SJSA1 (cell line): ENCODE measurements at regions not wholly inside any gene's neighbourhood (a gene's known extent, or its start where the extent isn't known, plus 50 kb on each side); places are given as distances from the start of the nearest gene placed in this dataset.
"Not testable (repeated sequence)": the region's sequence is repeated elsewhere in the genome, so short reads cannot be mapped to it uniquely, and the experiment has no call there.

Experiments used
- DNase-seq, 2 experiments: peaks; one replicate each; pipeline ENCODE4 v3.0.0-alpha.2; 2015 to 2020; ENCODE audit warnings: low spot score in 2 of 2, low read depth in 1 of 2
- H3K27ac ChIP-seq: fragments of 250-450 bp; sonication (Bioruptor Pico); 2 replicates; pipeline ENCODE4 v1.5.1; 2020; ENCODE audit warnings: mild to moderate bottlenecking, moderate library complexity
- H3K27me3 ChIP-seq: fragments of 250-450 bp; sonication (Bioruptor Pico); replicated peaks from 2 replicates; pipeline ENCODE4 v1.5.1; 2020; ENCODE audit warnings: mild to moderate bottlenecking, moderate library complexity
- H3K36me3 ChIP-seq: fragments of 250-450 bp; sonication (Bioruptor Pico); 2 replicates; pipeline ENCODE4 v1.5.1; 2020; ENCODE audit warnings: mild to moderate bottlenecking
- H3K4me1 ChIP-seq: fragments of 250-450 bp; sonication (Bioruptor Pico); replicated peaks from 2 replicates; pipeline ENCODE4 v1.6.1; 2021; ENCODE audit warnings: mild to moderate bottlenecking
- H3K4me3 ChIP-seq: fragments of 250-450 bp; sonication (Bioruptor Pico); 2 replicates; pipeline ENCODE4 v1.5.1; 2020; ENCODE audit warnings: mild to moderate bottlenecking
- H3K9me3 ChIP-seq: fragments of 250-450 bp; sonication (Bioruptor Pico); replicated peaks from 2 replicates; pipeline ENCODE4 v1.5.1; 2020; ENCODE audit warnings: mild to moderate bottlenecking

DNA sequence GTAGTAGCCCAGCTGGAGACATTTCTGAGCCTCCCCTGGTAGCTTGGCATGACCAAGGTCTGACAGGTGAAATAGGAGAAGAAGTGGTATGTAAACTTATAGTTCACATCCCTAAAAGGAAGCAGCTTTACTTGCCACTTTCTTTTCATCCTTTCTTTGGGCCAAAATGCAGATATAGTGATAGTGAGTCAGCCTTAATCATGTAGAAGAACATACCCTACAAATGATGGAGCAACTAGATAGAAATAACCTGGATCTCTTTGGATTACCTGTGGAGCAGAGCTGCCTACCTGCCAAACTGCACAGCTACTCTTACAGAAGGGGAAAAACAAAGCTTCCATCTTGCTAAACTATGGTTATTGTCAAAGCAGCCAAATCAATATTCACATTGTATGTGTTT, 106.7 kb upstream of the LCORL start:
- no peaks in the 10 kb centered on the region for H3K36me3 ChIP-seq
- no peaks in the 10 kb centered on the region for H3K4me1 ChIP-seq
- DNase-seq, result no peak
- no peak overlapping the region for H3K4me3 ChIP-seq
- H3K9me3 ChIP-seq, result no peaks in the 10 kb centered on the region
- H3K27me3 ChIP-seq, result no peaks in the 10 kb centered on the region
- no peak overlapping the region for H3K27ac ChIP-seq

DNA sequence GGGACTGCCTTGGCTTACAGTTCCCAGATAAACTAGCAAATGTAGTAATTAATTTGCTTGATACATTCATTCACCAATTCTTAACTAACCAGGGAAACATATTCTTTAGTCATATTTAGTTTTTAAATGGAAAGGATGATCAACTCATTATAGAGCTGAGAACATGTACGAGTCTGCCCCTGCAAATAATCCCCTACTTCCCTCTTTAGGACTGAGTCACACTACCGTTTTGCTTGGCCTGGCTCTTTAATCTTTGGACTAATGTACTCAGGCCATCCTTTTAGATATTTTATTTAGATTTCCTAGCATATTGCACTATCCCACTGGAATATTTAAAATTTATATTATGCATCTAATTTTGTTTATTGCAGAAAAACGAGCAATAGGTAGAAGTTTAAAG, 105.5 kb upstream of the LCORL start:
- Histone ChIP-seq H3K4me1 (no peaks in the 10 kb centered on the region), H3K36me3 (no peaks in the 10 kb centered on the region), H3K9me3 (no peaks in the 10 kb centered on the region), H3K27ac (no peak overlapping the region), H3K27me3 (no peaks in the 10 kb centered on the region), H3K4me3 (no peak overlapping the region)
- no peak for DNase-seq

DNA sequence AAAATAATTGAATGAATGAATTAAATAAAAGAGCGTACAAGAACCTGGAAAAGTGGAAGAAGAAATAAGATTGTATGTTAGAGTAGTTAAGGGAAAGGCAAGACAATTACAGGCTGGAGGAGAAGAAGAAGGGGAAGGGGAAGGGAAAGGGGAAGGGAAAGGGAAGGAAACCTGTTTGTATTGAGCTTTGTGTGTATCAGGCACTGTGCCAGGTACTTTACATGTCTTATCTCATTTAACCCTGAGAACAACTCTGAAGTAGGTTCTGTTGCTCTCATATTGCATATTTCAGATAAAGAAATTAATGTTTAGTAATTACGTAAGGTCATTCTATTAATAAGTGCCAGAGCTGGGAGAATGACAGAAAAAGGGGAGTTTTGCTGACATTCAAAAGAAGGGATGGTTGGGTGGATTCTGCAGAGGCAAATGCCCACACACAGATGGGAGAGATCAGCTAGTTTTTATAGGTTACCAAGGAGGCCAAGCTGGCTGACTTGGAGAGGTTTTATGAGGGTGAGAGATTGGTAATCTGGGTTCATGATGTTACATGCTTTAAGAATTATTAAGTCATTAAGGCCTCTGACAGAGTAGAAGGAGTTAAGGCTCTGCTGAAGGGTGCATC, 92.3 kb upstream of the LCORL start:
- no peaks in the 10 kb centered on the region for H3K9me3 ChIP-seq
- no peak overlapping the region for H3K27ac ChIP-seq
- H3K4me3 ChIP-seq, result no peak overlapping the region
- H3K4me1 ChIP-seq, result no peaks in the 10 kb centered on the region
- DNase-seq, result no peak
- H3K36me3 ChIP-seq, result no peaks in the 10 kb centered on the region
- no peaks in the 10 kb centered on the region for H3K27me3 ChIP-seq

DNA sequence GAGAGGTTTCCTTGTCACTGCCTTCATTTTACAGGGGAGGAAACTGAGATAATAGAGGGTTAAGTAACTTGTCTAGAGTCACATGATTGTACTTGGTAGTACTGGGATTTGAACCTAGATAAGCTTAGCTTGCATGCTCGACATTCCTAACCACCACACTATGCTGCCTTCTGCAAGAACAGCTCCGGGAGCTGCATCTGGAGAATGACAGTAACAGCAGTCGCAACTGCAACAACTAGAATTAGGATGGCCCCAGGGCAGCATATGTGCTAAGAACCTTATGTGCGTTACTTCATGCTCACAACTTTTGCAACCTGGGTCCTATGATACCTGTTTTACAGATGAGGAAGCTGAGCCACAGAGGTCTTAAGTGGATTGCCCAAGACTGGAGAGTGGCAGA, 89.5 kb upstream of the LCORL start:
- Histone ChIP-seq H3K27ac (no peak overlapping the region), H3K4me3 (no peak overlapping the region), H3K36me3 (no peaks in the 10 kb centered on the region), H3K9me3 (no peaks in the 10 kb centered on the region), H3K4me1 (no peaks in the 10 kb centered on the region), H3K27me3 (no peaks in the 10 kb centered on the region)
- DNase-seq, result no peak

DNA sequence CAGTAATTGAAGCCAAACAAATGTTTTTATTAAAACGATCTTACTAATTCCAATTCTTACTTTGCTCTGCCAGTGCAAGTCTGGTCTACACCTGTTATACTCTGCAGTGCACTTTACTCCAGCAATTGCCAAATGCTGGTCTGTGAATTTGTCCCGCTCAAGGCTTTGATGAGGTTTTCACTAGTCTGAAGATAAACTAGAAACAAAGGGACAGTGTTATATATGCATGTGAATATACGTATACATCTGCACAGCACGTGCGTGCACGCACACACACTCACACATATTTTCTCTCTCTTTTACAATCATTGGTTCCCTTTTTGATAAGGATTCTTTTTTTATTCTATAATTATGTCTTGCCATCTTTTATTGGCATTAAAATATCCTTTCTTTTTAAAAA, 88.5 kb upstream of the LCORL start:
- H3K9me3 ChIP-seq, result no peaks in the 10 kb centered on the region
- DNase-seq, result no peak
- H3K27ac ChIP-seq, result no peak overlapping the region
- H3K36me3 ChIP-seq, result no peaks in the 10 kb centered on the region
- no peaks in the 10 kb centered on the region for H3K27me3 ChIP-seq
- H3K4me3 ChIP-seq, result no peak overlapping the region
- H3K4me1 ChIP-seq, result no peaks in the 10 kb centered on the region

DNA sequence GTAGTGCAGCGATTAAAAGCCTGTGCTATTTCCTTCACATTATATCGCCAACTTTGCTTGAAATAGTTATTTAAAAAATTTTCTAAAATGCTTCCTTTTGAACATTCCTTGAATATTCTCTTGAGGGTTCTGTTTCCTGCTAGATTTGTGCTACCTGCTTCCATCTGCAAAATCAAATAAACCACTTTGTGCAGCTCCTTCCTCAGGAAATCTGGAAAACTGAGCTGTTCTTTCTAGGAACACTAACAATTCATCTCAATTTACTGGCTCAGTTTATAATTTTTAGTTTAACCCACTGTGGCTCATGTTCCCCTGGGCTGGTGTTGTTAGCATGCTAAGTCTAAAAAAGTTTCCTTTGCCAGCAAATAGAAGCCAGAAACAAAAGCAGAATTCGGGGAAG, 88.1 kb upstream of the LCORL start:
- Histone ChIP-seq H3K4me3 (no peak overlapping the region), H3K9me3 (no peaks in the 10 kb centered on the region), H3K36me3 (no peaks in the 10 kb centered on the region), H3K27me3 (no peaks in the 10 kb centered on the region), H3K4me1 (no peaks in the 10 kb centered on the region), H3K27ac (no peak overlapping the region)
- DNase-seq, result no peak

DNA sequence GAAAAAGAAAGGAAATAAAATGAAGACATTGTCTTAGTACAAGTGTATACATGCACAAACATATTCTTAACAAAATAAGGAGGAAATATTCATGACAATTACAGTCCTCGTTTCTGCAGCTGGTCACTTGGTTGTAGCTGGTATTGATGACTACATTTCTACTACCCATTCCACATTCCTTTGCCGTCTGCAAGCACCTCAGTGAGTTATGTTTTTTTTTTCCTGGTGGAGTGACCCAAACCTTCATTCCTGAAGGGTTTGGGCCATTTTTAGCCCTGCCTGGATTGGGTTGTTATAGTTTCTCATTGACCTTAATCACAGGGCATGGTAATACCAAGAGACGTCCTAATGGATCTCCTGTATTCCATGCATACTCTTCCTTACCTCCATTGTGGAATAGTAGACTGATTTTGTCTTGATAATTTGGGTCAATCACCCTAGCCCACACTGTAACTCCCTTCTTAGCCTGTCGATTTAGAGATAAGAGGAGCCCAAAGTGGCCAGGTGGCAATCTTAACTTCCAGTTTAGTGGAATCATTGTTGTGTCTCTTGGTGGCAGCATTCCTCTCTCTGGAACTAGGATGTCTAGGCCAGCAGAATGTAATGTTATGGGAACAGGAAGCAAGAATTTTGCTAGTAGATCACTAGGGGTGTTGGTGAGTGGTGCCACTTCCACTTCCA, 86.4 kb upstream of the LCORL start:
- not testable (repeated sequence) for DNase-seq, H3K4me1 ChIP-seq, H3K27me3 ChIP-seq, H3K36me3 ChIP-seq, H3K4me3 ChIP-seq, H3K27ac ChIP-seq, H3K9me3 ChIP-seq

DNA sequence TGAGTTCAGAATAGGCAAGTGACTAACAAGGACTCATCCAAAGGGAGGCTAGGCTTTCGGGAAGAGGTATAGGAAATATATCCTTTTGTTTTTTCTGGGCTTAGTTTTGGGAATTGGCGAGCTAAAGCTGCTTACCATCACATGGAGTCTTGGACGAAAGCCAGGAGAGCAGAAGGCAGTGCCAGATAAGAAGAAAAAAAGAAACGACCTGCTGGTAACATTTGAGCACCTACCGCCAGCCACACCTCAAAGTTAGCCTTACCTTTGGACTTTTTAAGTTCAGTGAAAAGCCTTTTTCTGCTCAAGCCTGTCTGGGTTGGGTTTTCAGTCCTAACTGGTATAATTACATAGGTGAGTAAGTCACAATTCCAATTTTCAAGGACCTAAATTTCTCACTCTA, 85.1 kb upstream of the LCORL start:
- Histone ChIP-seq H3K27me3 (no peaks in the 10 kb centered on the region), H3K9me3 (no peaks in the 10 kb centered on the region), H3K27ac (no peak overlapping the region), H3K4me3 (no peak overlapping the region), H3K36me3 (no peaks in the 10 kb centered on the region), H3K4me1 (no peaks in the 10 kb centered on the region)
- no peak for DNase-seq

DNA sequence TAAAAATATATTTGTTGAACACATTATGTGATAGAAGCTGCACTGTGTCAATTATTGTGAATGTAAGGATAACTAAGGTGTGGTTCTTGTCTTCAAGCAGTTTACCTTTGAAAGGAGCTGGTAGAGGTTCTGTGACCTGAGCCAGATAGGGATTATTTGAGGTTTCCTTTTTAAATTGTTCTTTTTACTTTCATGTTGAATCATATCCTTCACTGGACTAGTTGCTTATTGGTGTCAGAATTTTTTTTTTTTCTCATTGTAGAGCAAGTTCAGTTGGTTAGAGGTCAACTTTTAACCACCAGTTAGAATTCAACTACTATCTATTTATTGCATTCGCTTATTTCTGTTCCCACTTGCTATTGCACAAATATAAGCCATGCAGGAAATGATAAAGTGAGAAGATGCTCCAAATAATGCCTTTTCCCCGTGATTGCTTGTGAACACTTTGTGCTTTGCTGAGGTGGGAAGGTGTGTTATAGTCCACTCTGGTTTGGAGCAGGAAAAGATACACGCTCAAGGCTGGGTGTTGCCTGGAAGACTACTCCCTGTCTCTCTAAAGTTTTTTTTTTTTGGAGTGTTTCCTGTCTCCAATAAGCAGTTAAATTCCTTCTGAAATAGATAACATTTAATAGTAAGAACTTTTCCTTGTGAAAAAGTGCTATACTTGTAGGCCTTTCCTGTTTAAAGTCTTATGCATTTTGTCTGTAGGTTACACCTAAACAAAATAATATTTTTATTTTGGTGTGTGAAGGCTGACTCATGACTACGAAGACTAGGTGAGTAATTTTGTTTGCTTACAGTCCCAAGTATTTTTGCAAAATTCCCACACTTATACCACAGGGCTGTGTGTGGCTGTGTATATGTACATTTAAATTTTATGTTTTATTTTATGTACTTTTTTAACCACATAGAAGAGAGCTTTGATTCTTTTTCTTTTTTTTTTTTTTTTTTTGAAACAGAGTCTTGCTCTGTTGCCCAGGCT, 83.8 kb upstream of the LCORL start:
- no peak overlapping the region for H3K27ac ChIP-seq
- no peak for DNase-seq

DNA sequence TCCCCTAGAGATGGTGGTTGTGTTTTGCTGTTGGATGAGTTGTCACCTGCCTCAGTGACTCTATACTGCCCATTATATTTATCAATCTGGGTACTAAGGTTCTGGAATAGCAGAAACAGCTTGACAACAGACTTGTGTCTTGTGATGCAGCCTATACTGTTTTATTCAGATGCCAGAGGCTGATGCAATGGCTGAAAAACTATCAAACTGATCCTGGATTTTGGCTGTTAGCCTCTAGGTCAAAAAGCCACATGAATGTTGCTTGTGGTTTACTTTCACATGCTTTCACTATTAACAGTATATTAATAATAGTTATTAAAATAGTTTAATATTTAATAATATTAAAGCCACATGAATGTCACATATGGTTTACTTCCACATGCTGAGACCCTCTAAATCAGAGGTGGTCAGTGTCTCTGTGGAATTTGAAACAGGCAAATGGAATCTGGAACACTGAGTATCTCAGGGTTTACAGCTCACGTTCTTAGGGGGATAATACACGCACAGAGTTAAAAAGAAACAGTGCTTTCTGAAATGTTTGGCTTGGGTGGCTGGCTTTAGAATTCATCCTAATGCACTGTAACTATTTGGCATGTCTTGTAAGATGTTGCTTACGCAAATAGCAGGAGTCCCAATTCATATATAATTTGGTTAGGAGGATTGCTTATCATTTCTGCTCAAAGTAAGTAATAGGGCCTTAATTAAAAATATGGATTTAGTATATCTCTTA, 82.5 kb upstream of the LCORL start:
- H3K27ac ChIP-seq, result no peak overlapping the region
- H3K4me1 ChIP-seq, result no peaks in the 10 kb centered on the region
- DNase-seq, result no peak

More for the DNA sequence above, 83.8 kb upstream of the LCORL start:
- Histone ChIP-seq H3K36me3 (no peaks in the 10 kb centered on the region), H3K4me1 (no peaks in the 10 kb centered on the region), H3K27me3 (no peaks in the 10 kb centered on the region), H3K9me3 (no peaks in the 10 kb centered on the region), H3K4me3 (no peak overlapping the region)

DNA sequence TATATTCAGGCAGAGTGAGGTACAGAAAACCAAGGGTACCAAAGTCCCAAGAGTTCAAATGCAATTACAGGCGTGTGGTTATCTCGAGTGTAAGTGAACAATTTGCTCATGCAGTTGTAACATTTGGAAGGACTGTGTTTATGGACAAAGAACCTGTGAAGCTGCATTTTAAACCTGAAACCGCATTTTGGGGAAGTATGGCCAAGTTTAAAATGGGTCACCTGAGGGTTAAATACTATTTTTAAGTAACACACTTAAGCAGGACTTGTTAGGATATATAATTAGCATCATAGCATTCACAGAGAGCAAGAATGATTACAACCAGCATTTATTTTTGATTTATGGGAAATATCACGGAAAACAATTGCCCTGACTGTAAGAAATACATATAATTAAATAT, 79.1 kb upstream of the LCORL start:
- DNase-seq, result no peak
- no peak overlapping the region for H3K27ac ChIP-seq
- H3K36me3 ChIP-seq, result no peaks in the 10 kb centered on the region

More for the DNA sequence above, 82.5 kb upstream of the LCORL start:
- Histone ChIP-seq H3K4me3 (no peak overlapping the region), H3K9me3 (no peaks in the 10 kb centered on the region), H3K27me3 (no peaks in the 10 kb centered on the region), H3K36me3 (no peaks in the 10 kb centered on the region)

DNA sequence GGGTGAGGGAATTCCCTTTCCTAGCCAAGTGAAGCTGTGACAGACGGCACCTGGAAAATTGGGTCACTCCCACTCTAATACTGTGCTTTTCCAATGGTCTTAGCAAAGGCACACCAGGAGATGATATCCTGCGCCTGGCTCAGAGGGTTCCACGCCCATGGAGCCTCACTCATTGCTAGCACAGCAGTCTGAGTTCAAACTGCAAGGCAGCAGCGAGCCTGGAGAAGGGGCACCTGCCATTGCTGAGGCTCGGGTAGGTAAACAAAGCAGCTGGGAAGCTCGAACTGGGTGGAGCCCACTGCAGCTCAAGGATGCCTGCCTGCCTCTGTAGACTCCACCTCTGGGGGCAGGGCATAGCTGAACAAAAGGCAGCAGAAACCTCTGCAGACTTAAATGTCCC, 68.9 kb upstream of the LCORL start:
- not testable (repeated sequence) for H3K4me1 ChIP-seq, H3K4me3 ChIP-seq, H3K27me3 ChIP-seq, H3K27ac ChIP-seq, H3K9me3 ChIP-seq, DNase-seq, H3K36me3 ChIP-seq

More for the DNA sequence above, 79.1 kb upstream of the LCORL start:
- Histone ChIP-seq H3K4me1 (no peaks in the 10 kb centered on the region), H3K27me3 (no peaks in the 10 kb centered on the region), H3K4me3 (no peak overlapping the region), H3K9me3 (no peaks in the 10 kb centered on the region)

DNA sequence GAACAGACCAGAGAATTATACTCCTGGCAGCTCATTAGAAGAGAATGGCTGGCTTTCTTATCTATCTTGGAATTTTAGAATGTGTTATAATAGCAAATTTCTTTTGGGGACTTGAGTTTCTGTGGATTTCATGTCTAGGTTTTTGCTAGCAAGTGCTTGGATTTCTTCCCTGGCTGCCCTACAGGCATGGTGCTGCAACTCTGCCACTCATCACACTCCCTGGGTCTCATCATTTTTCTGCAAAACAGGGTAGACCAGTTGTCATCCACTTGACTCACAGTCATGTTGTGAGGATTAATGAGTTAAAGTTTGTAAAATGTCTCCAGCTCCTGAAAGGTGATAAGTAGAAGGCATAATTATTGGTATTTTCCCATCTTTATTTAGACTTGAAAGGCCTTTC, 60.7 kb upstream of the LCORL start:
- Histone ChIP-seq H3K27me3 (0 out of 2 replicates have a peak, but pooled peaks cover 4% of the 10 kb centered on the region), H3K27ac (no peak overlapping the region), H3K4me1 (no peaks in the 10 kb centered on the region), H3K36me3 (no peaks in the 10 kb centered on the region), H3K9me3 (peaks cover 2% of the 10 kb centered on the region; the same call in 1 of the 2 replicates), H3K4me3 (no peak overlapping the region)
- no peak for DNase-seq
